ENCODE measurements at regions not wholly inside any gene's neighbourhood (a gene's known extent, or its start where the extent isn't known, plus 50 kb on each side); places are given as distances from the start of the nearest gene placed in this dataset.

DNA sequence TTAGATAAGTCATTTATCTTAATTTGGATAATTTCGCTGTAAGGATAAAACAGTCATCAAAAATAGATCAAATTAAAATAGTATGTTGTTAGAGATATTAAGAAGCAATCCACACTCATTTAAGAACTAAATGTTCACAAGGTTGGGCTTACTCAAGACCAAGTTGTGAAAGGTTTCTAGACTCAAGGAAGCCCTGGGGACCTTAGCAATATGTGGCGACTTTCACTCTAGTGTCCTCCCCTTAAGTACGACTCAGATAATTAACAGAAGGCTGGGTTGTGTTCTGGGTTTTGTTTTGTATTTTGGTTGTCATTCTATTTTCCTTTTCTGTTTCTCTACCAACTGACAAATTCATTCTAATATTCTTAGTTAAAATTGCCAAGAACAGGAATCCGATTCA lies 1008.0 kb downstream of the PCDH9 start:
- H3K4me3 ChIP-seq, result no peak overlapping the region
- no peaks in the 10 kb centered on the region for H3K4me1 ChIP-seq
- DNase-seq (ENCODE audit: low spot score in 2 of 2), result no peak
- H3K27me3 ChIP-seq, result no peaks in the 10 kb centered on the region
- no peak overlapping the region for H3K27ac ChIP-seq
- no peak for TF ChIP-seq POLR2A (IDR thresholded peaks at IDR 0.05)
- no peaks in the 10 kb centered on the region for H3K36me3 ChIP-seq
- H3K9me3 ChIP-seq, result no peaks in the 10 kb centered on the region
- 88% methylated on average over 4 of the region's 4 CpGs for WGBS

DNA sequence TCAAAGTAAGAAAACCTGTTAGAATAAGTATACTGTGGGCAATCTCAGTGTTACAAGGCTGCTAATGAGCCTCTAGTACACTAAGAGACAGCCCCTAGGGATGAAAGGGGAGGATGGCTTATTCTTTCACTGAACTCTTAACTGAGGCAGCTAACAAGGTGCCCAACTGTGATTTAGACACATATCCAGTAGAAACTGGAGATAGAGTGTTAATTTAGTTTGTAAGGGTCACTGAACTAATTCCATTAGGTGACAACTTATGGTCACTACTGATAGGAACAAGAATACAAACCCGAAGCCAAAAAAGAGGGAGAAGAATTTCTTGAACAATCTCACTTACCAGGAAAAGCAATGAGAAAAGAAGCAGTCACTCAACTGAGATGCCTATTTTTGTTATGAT lies 1010.6 kb downstream of the PCDH9 start:
- H3K4me3 ChIP-seq, result no peak overlapping the region
- 83% methylated on average over 1 of the region's 1 CpG for WGBS
- H3K4me1 ChIP-seq, result no peaks in the 10 kb centered on the region
- no peak for TF ChIP-seq EP300 (IDR thresholded peaks at IDR 0.05)
- no peak for TF ChIP-seq POLR2A (IDR thresholded peaks at IDR 0.05)
- no peak overlapping the region for H3K27ac ChIP-seq
- H3K36me3 ChIP-seq, result no peaks in the 10 kb centered on the region
- H3K27me3 ChIP-seq, result no peaks in the 10 kb centered on the region
- H3K9me3 ChIP-seq, result no peaks in the 10 kb centered on the region
- no peak for DNase-seq (ENCODE audit: low spot score in 2 of 2)

DNA sequence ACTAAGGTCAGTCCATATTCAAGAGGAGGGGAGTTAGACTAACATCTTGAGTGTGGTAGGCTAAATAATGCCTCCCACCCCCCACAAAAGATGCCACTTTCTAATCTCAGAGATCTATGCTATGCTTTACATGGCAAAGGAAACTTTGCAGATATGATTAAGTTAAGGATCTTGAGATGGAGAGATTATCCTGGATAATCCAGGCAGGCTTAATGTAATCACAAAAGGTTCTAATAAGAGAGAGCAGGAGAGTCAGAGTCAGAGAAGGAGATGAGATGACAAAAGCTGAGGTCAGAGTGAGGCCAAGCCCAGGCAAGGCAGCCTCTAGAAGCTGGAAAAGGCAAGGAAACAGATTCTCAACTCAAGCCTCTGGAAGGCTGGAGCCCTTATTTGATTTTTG lies 1011.6 kb downstream of the PCDH9 start:
- no peaks in the 10 kb centered on the region for H3K4me1 ChIP-seq
- no peaks in the 10 kb centered on the region for H3K27me3 ChIP-seq
- no peaks in the 10 kb centered on the region for H3K36me3 ChIP-seq
- no peak for DNase-seq (ENCODE audit: low spot score in 2 of 2)
- H3K4me3 ChIP-seq, result no peak overlapping the region
- no peak overlapping the region for H3K27ac ChIP-seq
- no peak for TF ChIP-seq POLR2A (IDR thresholded peaks at IDR 0.05)
- TF ChIP-seq, protein P1, sequence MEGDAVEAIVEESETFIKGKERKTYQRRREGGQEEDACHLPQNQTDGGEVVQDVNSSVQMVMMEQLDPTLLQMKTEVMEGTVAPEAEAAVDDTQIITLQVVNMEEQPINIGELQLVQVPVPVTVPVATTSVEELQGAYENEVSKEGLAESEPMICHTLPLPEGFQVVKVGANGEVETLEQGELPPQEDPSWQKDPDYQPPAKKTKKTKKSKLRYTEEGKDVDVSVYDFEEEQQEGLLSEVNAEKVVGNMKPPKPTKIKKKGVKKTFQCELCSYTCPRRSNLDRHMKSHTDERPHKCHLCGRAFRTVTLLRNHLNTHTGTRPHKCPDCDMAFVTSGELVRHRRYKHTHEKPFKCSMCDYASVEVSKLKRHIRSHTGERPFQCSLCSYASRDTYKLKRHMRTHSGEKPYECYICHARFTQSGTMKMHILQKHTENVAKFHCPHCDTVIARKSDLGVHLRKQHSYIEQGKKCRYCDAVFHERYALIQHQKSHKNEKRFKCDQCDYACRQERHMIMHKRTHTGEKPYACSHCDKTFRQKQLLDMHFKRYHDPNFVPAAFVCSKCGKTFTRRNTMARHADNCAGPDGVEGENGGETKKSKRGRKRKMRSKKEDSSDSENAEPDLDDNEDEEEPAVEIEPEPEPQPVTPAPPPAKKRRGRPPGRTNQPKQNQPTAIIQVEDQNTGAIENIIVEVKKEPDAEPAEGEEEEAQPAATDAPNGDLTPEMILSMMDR (IDR thresholded peaks at IDR 0.05), result no peak
- TF ChIP-seq POLR2AphosphoS5 (IDR thresholded peaks at IDR 0.05), result no peak
- TF ChIP-seq EP300 (IDR thresholded peaks at IDR 0.05), result no peak
- H3K9me3 ChIP-seq, result no peaks in the 10 kb centered on the region

DNA sequence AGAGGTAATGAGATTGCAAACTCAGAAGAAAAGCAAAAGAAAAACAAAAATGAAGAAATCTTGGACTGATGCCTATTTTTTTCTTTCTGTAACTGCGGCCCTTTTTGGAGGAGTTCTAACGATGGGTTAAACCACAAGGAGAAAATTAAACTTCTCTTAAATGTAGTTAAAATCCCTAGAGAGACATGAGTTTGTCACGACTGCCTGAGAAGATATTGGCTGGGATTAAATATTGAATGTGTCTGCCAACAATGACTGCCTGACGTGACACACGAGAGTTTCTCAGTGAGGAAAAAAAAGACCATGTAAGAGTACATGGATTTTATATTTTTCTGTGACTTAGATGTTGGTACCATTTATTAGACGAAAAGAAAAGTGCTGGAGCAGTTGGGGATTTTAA lies 1013.4 kb downstream of the PCDH9 start:
- H3K27ac ChIP-seq, result no peak overlapping the region

DNA sequence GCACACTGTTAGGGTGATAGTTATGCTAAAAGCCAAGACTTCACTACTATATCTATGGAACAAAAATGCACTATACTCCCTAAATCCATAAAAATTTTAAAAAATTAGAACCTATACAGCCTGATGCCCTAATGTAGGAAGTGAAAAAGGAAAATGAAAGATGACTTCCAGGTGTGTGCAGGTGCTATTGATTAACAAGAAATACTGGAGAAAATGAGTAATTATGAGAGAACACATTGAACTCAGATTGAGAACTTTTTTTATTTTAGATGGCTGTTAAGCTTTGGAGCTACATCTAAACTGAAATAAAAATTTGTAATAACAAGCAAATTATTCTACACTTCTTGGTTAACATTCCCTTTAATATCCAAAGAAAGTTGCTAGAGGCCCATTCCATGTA lies 1015.7 kb downstream of the PCDH9 start:
- Histone ChIP-seq H3K27me3 (no peaks in the 10 kb centered on the region), H3K36me3 (no peaks in the 10 kb centered on the region), H3K9me3 (no peaks in the 10 kb centered on the region), H3K4me3 (no peak overlapping the region), H3K4me1 (no peaks in the 10 kb centered on the region), H3K27ac (no peak overlapping the region)
- TF ChIP-seq EP300 (IDR thresholded peaks at IDR 0.05) (no peak), POLR2AphosphoS5 (IDR thresholded peaks at IDR 0.05) (no peak), POLR2A (IDR thresholded peaks at IDR 0.05) (no peak)
- TF ChIP-seq, protein P1 (IDR thresholded peaks at IDR 0.05), result no peak
- DNase-seq (ENCODE audit: low spot score in 2 of 2), result no peak

More for the DNA sequence above, 1013.4 kb downstream of the PCDH9 start:
- DNase-seq (ENCODE audit: low spot score in 2 of 2), result no peak
- no peaks in the 10 kb centered on the region for H3K27me3 ChIP-seq
- 26% methylated on average over 6 of the region's 6 CpGs for WGBS
- TF ChIP-seq POLR2AphosphoS5 (IDR thresholded peaks at IDR 0.05), result no peak
- TF ChIP-seq POLR2A (IDR thresholded peaks at IDR 0.05), result no peak
- TF ChIP-seq EP300 (IDR thresholded peaks at IDR 0.05), result no peak
- TF ChIP-seq, protein P1 (IDR thresholded peaks at IDR 0.05), result no peak
- H3K4me3 ChIP-seq, result no peak overlapping the region
- H3K9me3 ChIP-seq, result no peaks in the 10 kb centered on the region
- H3K4me1 ChIP-seq, result no peaks in the 10 kb centered on the region
- H3K36me3 ChIP-seq, result no peaks in the 10 kb centered on the region

DNA sequence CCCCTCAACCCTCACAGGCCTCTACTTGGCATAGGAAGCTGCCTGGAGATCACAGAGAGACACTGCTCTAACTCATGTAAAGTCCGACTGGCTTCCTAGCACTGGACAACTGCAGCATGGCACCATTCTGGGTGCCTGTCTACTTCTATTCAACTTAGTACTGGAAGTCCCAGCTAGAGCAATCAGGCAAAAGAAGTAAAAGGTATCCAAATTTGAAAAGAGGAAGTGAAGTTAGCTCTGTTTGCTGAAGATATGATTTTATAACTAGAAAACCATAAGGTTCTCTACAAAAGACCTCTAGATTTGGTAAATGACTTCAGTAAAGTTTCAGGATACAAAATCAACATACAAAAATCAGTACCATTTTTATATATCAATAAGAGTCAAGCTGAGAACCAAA lies 1017.6 kb downstream of the PCDH9 start:
- no peaks in the 10 kb centered on the region for H3K9me3 ChIP-seq
- TF ChIP-seq EP300 (IDR thresholded peaks at IDR 0.05) (no peak), POLR2A (IDR thresholded peaks at IDR 0.05) (no peak), POLR2AphosphoS5 (IDR thresholded peaks at IDR 0.05) (no peak)
- TF ChIP-seq, protein P1 (IDR thresholded peaks at IDR 0.05), result no peak
- H3K4me1 ChIP-seq, result no peaks in the 10 kb centered on the region
- 94% methylated on average over 1 of the region's 1 CpG for WGBS
- H3K4me3 ChIP-seq, result no peak overlapping the region
- no peak overlapping the region for H3K27ac ChIP-seq
- H3K36me3 ChIP-seq, result no peaks in the 10 kb centered on the region
- DNase-seq (ENCODE audit: low spot score in 2 of 2), result no peak
- no peaks in the 10 kb centered on the region for H3K27me3 ChIP-seq

Data from suprapubic skin (tissue), 4 donors.